Occipital lobe (tissue), 1 donor: ENCODE measurements at regions not wholly inside any gene's neighbourhood (a gene's known extent, or its start where the extent isn't known, plus 50 kb on each side); places are given as distances from the start of the nearest gene placed in this dataset.

Experiments
- DNase-seq: peaks from one replicate; lab custom pipeline; 2025; lab: John Stamatoyannopoulos, UW

GRCh38 chr6:33967966-33968724 lies 164.3 kb upstream of the MLN start:
- DNase-seq = no peak

DNA sequence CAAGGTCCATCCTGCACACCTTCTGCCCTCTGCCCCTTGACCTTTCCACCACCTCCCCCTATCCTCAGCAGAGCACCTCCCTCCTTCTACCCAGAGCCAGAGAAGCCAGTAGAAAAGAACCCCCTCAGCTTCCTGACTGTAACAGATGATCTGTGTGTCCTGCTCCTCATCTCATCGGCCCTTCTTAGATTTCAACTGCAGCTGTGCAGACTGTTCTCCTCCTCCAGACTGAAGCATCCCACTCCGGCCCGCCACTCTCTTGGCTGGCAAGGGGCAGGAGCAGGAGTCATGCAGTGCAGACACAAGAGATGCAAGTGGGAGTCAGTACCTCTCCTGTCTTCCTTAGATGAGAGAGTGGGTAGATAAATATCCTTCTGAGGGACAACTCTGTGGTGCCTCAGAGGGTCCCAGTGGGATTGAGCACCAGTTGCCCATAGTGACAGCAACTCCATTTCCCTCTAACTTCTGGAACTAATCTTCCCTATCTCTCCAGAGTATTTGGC lies 163.5 kb upstream of the MLN start:
- DNase-seq = no peak

DNA sequence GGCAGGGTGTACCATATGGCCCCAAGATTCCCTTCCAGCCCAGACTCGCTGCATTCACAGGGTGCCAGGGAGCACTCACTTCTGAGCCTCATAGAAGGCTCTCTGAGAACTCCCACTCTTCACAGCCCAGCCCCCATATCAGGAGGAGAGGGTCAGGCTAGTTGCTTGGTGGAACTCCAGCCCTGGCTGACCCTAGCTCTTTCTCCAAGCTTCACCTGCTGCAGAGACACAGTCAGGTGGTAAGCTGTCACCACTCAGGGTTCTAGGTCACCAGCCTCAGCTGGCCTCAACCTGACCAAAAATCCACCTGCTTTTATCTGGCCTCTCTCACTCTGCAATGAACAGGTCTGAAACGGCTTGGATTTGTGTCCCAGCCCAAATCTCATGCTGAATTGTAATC lies 162.7 kb upstream of the MLN start:
- DNase-seq = no peak

DNA sequence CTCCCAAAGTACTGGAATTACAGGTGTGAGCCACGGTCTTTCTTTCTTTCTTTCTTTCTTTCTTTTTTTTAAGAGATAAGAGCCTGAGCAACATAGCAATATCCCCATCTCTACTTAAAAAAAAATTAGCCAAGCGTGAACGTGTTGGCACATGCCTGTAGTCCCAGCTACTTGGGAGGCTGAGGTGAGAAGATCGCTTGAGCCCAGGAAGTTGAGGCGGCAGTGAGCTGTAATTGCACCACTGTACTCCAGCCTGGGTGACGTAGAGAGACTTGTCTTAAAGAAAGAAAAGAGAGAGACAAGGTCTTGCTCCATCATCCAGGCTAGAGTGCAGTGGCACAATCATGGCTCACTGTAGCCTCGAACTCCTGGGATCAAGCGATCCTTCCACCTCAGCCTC lies 162.0 kb upstream of the MLN start:
- DNase-seq = no peak

DNA sequence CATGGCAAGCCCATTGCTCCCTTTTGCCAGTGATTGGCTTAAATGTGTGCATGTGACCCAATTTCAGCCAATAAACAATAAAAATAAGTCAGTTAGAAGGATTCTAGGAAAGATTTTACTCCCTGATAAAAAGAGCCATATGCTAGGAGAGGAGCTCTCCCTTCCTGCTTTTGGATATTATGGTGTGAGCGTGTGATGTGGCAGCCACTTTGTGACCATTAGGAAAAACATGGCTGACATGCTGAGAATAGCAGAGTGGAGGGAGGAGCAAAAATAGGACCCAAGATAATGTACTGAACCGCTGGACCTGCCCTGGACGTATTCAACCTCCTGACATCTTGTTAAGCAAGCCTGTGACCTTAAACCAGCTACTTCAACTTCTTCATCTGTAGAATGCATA lies 160.6 kb upstream of the MLN start:
- no peak for DNase-seq

- DNase-seq = no peak
These were observed 159.4 kb upstream of the MLN start for GRCh38 chr6:33963136-33963750.

- no peak for DNase-seq
These were observed 158.6 kb upstream of the MLN start for GRCh38 chr6:33962246-33963027.

DNA sequence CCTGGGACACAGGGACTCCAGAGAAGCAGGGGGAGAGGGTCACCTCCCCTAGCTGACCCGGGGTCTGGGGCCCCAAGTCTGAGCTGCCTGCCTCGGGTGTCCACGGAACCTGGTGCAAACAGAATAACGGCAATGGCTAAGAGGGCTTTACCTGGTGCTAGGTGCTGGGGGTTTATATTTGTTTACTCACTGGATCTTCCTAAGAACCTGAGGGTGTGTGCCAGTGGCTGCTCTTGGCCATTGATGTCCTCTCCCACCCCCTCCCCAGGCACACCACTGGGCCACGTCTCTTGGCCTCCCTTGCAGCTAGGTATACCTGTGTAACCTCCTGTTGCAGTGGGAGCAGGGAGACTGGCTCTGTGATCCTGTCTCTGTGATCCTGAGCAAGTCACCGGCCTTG lies 157.9 kb upstream of the MLN start:
- no peak for DNase-seq

GRCh38 chr6:33960345-33961313 lies 156.8 kb upstream of the MLN start:
- DNase-seq = no peak

DNA sequence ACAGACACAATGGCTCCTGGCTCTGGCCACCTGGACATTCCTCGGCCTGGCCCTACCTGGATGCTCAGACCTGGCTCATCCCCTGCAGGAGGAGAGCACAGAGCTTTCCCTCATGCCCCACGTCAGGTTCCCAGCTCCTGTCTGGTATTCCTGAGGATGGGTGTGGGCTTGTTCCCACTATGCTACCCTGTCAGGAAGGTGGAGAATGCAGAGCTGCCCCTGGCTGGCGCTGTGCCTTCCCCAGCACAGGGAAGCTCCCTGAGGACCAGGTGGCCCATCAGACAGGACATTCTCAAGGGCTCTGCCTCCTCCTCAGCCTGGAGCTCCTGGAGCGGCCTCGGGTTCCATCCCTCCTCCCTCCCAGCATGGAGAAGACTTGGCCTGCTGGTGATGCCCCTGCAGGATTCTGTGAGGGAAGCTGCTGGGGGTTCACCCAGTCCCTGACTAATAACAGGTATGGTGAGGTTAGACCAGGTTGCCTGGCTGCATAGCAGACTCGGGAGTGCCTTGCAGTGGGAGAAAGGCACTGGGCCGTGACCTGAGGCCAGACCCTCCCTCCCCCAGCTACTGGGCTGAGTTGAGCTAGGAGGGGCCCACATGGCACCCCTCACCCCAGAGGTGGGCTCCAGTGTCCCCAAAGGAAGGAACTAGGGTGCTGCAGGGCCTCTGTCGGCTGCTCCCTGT lies 156.0 kb upstream of the MLN start:
- DNase-seq = no peak

- no peak for DNase-seq
These were observed 155.5 kb upstream of the MLN start for GRCh38 chr6:33959329-33959651.

DNA sequence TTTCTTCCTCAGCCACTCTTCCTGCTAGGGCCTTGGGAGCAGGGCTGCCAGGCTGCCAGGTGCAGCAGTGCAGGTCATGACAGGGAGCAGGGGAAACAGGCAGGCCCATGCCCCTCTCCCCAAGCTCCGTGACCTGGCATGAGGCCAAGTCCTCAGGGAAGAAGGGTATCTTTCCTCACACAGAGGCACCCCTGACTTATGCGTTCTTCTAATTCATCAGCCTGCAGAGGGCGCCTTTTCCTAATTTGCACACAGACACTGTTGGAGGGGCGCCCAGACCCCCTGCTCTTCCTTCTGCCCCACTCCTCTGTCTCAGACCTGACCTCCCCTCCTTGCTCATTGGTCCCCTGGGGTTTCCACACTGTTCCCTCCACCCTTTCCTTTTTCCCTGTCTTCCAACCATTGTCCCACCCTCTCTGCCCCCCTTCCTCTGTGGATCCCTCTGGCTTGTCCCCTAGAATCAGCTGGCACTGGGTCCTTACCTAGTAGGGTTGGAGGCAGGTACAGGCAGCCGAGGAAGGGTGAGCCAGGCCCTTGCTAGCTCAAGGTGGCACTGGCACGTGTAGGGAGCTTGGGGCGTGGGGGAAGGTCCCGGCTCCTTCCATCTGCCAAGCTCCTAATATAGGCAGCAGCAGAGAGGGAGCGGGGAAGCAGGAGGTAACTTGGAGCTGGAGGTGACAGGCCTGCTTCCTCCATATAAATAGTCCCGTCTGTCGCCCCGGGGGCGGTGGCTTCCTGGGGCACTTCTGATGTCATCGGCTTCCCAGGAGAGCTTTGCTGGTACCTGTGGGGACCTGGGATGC lies 154.9 kb upstream of the MLN start:
- DNase-seq = no peak

DNA sequence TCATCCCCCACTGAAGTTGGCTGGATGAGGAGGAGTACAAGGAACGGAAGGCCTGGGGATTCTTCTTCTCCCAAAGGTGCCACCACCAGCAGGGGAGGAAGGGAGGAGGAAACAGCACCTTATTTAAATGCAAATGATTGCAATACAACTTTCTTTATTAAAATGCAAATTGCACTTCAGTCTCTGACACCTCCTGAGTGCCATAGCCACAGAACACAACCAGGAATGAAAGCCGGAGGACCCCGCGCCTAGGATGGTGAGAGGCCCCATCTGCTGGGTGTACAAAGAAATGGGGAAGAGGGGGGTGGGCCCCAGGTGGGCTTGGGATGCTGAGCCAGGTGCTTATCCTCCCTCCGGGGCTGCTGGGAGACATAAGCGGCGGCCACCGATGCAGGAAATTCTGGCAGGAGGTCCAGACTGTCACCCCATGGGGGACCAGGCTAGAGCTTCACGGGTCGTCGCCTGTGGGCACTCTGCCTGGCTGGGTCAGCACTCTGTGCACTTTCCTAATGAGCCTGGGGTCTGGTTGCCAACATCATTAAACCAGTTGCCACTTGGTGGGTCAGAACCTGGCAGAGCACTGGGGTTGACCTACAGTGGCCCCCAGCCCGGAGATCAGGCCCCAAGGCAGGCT lies 154.2 kb upstream of the MLN start:
- no peak for DNase-seq

DNA sequence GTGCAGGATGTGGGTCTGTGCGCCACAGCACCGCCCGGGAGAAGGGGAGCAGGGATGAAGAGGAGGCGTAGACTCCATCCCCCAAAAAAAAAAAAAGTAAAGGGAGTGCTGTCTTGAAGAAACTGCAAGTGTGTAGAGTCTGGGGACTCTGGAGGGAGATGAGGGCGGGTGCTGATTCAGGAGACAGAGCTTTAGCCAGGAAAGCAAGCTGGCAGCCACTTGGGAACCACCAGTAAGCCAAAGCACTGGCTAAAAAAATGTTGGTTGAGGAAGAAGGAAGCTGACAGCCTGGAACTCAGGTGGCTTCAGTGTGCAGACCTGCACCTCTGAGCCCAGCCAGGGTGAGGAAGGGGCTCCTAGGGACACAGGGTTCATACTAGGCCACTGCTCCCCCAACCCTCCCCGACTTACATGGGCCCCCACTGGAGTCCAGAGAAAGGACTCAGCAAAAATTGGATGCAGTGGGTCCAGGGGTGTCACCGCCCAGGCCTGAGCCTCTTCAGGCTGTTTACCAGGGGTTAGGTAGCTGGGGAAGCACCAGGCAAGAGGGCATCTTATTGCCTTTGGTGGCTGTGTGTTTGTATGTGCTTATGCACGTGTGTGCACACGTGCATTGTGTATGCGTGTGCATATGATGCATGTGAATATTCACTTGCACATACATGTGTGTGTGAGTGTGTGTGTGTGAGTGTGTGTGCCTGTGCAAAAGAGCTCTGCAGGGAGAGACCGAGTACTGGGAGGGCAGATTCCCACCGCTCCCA lies 153.5 kb upstream of the MLN start:
- no peak for DNase-seq

GRCh38 chr6:33956206-33956605 lies 152.4 kb upstream of the MLN start:
- no peak for DNase-seq

DNA sequence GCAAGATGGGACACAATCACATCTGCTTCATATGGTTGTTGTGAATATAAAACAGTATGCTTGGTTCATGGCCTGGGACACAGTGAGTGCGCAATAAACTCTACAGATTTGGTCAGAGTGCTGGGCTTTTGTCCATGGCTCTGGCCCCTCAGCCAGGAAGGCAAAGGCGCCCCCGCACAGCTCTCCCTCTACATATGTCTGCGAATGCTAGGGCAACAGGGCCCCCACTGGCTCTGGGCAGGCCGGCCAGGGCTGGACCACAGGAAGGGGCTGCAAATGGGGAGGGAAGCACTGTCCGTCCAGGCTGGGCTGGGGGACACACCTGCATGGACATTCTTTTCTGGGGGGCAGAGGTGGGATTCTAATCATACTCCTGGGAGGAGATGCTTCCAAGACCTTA lies 151.8 kb upstream of the MLN start:
- no peak for DNase-seq

- no peak for DNase-seq
These were observed 150.7 kb upstream of the MLN start for GRCh38 chr6:33954453-33954852.

GRCh38 chr6:33953171-33953570 lies 149.4 kb upstream of the MLN start:
- DNase-seq = no peak

- DNase-seq = no peak
These were observed 148.2 kb upstream of the MLN start for GRCh38 chr6:33952016-33952415.
